ENCODE measurements at regions not wholly inside any gene's neighbourhood (a gene's known extent, or its start where the extent isn't known, plus 50 kb on each side); places are given as distances from the start of the nearest gene placed in this dataset.

DNA sequence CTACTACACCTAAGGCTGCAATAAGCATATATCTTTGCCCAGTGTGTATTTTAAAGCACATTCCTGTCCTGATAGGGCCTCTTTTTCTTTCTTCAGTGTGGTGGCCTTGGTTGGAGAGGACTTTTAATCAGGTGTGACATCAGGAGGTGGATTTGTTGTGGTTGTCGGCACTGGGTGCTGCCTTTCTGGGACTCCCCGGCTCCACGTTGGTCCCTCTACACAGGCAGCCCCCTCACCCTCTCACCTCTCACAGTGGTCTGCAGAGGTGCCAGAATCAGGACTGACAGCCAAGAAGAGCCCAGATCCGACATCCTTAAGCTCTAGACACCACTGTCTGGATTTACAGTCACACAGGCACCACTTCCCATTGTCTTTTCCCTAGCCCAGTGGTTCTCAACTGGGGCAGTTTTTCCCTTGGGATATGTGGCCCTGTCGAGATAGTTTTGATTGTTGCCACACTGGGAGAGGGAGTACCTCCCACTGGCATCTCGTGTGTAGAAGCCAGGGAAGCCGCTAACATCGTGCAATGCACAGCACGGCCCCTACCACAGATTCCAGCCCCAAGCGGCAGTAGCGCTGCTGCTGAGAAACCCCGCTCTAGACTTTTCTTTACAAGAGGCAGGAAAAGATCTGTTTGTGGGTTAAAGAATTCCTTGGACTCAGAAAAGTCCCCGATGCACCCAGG lies 314.1 kb downstream of the QKI start:
- Histone ChIP-seq H2BK120ac (ENCODE audit: low read depth, low read length) (no peak overlapping the region), H3K4me2 (ENCODE audit: low read length, poor library complexity, severe bottlenecking) (no peak overlapping the region), H2BK5ac (ENCODE audit: low read depth, low read length, poor library complexity, severe bottlenecking) (no peak overlapping the region), H2AK5ac (ENCODE audit: low read length, severe bottlenecking) (no peak overlapping the region), H4K91ac (ENCODE audit: low read length) (no peak overlapping the region), H3K14ac (ENCODE audit: low read length in 2 of 2) (no peak overlapping the region), H3K79me1 (replicated peaks; ENCODE audit: low read length, poor library complexity, severe bottlenecking) (no peaks in the 10 kb centered on the region), H3K27ac (ENCODE audit: low read length, poor library complexity, severe bottlenecking) (no peak overlapping the region), H3K36me3 (ENCODE audit: control insufficient read depth in 1 of 2, insufficient read depth in 2 of 2, low read depth in 1 of 2, low read length in 2 of 2) (no peaks in the 10 kb centered on the region), H4K8ac (ENCODE audit: low read length) (no peak overlapping the region), H3K23ac (ENCODE audit: low read length in 2 of 2) (no peak overlapping the region), H2BK15ac (ENCODE audit: low read depth, poor library complexity, severe bottlenecking) (no peak overlapping the region), H3K4me3 (ENCODE audit: insufficient read depth in 1 of 2, low read depth in 1 of 2, low read length in 2 of 2) (no peak overlapping the region), H3K18ac (ENCODE audit: low read depth in 1 of 2, low read length in 2 of 2) (peak overlapping the region in 1 of 2 experiments; percentile 16), H3K4ac (ENCODE audit: low read depth in 1 of 2, low read length in 2 of 2) (no peak overlapping the region), H3K9me3 (ENCODE audit: control insufficient read depth, low read length) (no peaks in the 10 kb centered on the region), H2BK12ac (ENCODE audit: low read length in 2 of 2) (no peak overlapping the region), H3K27me3 (ENCODE audit: control insufficient read depth in 1 of 2, insufficient read depth in 1 of 2, low read length in 2 of 2) (no peaks in the 10 kb centered on the region), H2AFZ (ENCODE audit: low read depth, low read length) (no peak overlapping the region), H3K4me1 (ENCODE audit: control insufficient read depth, insufficient read depth, low read depth, low read length) (peaks cover 5% of the 10 kb centered on the region), H3K9ac (ENCODE audit: low read length) (no peak overlapping the region)
- DNase-seq, result no peak
- 88% methylated on average over 13 of the region's 13 CpGs for WGBS

DNA sequence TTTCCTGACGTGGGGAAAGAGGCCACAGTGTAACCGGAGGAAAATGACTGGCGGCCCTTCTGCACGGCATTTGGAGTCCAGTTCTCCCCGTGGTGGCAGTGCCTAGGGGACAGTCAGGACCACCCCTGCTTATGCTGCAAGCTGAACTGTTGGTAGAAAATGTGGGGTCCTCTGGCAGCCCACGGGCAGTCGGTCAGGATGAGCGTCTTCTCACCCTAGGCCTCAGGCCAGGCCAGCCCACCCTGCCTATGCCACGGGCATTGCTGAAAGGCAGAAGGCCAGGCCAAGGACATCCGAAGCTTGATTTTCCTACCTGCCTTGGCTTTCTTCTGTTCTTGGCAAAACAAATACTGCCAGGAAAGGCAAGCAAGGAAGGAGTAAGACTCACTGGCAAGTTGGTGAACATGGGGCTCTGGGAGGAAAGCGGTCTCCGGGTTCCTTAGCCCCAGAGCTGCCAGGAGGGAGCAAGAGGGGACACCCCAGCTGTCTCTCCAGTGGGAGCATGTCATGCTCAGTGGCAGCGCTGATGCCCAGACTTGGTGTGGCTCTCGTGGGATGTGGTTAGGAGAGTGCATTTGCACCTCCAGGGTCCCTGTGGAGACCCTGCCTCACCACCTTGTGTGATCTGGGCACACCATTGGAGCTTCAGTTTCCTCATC lies 311.6 kb downstream of the QKI start:
- H2BK15ac ChIP-seq (ENCODE audit: low read depth, poor library complexity, severe bottlenecking), result no peak overlapping the region
- no peak overlapping the region for H2BK5ac ChIP-seq (ENCODE audit: low read depth, low read length, poor library complexity, severe bottlenecking)
- no peak overlapping the region for H3K4me2 ChIP-seq (ENCODE audit: low read length, poor library complexity, severe bottlenecking)
- no peak for DNase-seq
- H3K4ac ChIP-seq (ENCODE audit: low read depth in 1 of 2, low read length in 2 of 2), result no peak overlapping the region
- no peak overlapping the region for H2BK12ac ChIP-seq (ENCODE audit: low read length in 2 of 2)
- no peak overlapping the region for H2AFZ ChIP-seq (ENCODE audit: low read depth, low read length)
- H3K4me1 ChIP-seq (ENCODE audit: control insufficient read depth, insufficient read depth, low read depth, low read length), result peaks cover 3% of the 10 kb centered on the region
- no peaks in the 10 kb centered on the region for H3K36me3 ChIP-seq (ENCODE audit: control insufficient read depth in 1 of 2, insufficient read depth in 2 of 2, low read depth in 1 of 2, low read length in 2 of 2)
- no peak overlapping the region for H4K8ac ChIP-seq (ENCODE audit: low read length)
- no peak overlapping the region for H2AK5ac ChIP-seq (ENCODE audit: low read length, severe bottlenecking)
- H3K27me3 ChIP-seq (ENCODE audit: control insufficient read depth in 1 of 2, insufficient read depth in 1 of 2, low read length in 2 of 2), result no peaks in the 10 kb centered on the region
- 87% methylated on average over 14 of the region's 14 CpGs for WGBS
- no peak overlapping the region for H3K9ac ChIP-seq (ENCODE audit: low read length)
- H4K91ac ChIP-seq (ENCODE audit: low read length), result no peak overlapping the region
- H3K27ac ChIP-seq (ENCODE audit: low read length, poor library complexity, severe bottlenecking), result no peak overlapping the region
- H3K79me1 ChIP-seq (replicated peaks; ENCODE audit: low read length, poor library complexity, severe bottlenecking), result no peaks in the 10 kb centered on the region
- no peak overlapping the region for H2BK120ac ChIP-seq (ENCODE audit: low read depth, low read length)
- H3K18ac ChIP-seq (ENCODE audit: low read depth in 1 of 2, low read length in 2 of 2), result no peak overlapping the region
- H3K23ac ChIP-seq (ENCODE audit: low read length in 2 of 2), result no peak overlapping the region
- no peaks in the 10 kb centered on the region for H3K9me3 ChIP-seq (ENCODE audit: control insufficient read depth, low read length)
- no peak overlapping the region for H3K4me3 ChIP-seq (ENCODE audit: insufficient read depth in 1 of 2, low read depth in 1 of 2, low read length in 2 of 2)
- H3K14ac ChIP-seq (ENCODE audit: low read length in 2 of 2), result peak overlapping the region in 1 of 2 experiments; percentile 19

DNA sequence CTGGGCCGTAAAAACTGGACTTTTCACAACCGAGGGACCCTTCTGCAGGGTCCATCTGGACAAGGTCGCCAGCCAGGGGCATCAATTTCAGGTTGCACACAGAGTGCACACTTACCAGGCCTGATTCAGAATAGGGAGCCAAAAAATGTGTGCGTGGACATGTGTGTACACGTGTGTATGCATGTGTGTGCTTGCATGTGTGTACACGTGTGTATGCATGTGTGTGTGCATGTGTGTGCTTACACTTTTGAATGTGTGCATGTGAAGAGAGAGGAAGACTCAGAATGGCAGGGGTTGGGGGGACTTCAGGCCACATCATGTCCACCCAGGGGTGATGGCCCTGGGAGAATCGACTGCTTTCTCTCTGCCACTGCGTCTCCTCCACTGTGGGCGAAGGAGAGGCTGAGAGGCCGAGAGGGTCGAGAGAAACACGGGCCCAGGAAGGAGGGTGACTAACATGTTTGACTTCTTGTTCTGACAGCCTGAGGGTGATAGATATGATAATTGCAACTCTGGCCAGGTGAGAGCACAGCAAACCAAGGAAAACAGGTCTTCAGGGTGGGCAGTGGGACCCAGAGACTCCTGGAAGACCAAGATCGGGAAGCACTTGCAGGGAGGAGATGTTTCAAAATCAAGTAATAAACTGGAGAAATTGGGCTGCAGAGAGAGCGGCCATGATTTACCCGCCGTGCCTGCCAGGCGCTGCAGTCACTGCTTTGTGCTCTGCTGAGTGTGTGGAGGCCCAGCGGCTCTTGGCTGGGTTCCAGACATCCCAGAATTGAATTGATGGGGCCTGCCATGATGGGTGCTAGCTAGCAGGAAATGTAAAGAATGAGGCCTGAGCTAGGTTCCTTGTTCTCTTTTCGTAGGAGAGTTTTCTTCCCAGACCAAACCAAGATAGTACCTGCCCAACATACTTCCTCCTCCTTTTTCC lies 310.8 kb downstream of the QKI start:
- DNase-seq, result no peak
- no peak overlapping the region for H4K91ac ChIP-seq (ENCODE audit: low read length)
- WGBS, result 90% methylated on average over 19 of the region's 19 CpGs
- H3K4me2 ChIP-seq (ENCODE audit: low read length, poor library complexity, severe bottlenecking), result no peak overlapping the region
- no peak overlapping the region for H3K27ac ChIP-seq (ENCODE audit: low read length, poor library complexity, severe bottlenecking)
- H3K4me3 ChIP-seq (ENCODE audit: insufficient read depth in 1 of 2, low read depth in 1 of 2, low read length in 2 of 2), result no peak overlapping the region
- H3K79me1 ChIP-seq (replicated peaks; ENCODE audit: low read length, poor library complexity, severe bottlenecking), result no peaks in the 10 kb centered on the region
- H3K9ac ChIP-seq (ENCODE audit: low read length), result no peak overlapping the region
- H4K8ac ChIP-seq (ENCODE audit: low read length), result no peak overlapping the region
- no peak overlapping the region for H2AFZ ChIP-seq (ENCODE audit: low read depth, low read length)
- H3K4me1 ChIP-seq (ENCODE audit: control insufficient read depth, insufficient read depth, low read depth, low read length), result no peaks in the 10 kb centered on the region
- H2BK12ac ChIP-seq (ENCODE audit: low read length in 2 of 2), result no peak overlapping the region
- no peak overlapping the region for H3K23ac ChIP-seq (ENCODE audit: low read length in 2 of 2)
- no peaks in the 10 kb centered on the region for H3K27me3 ChIP-seq (ENCODE audit: control insufficient read depth in 1 of 2, insufficient read depth in 1 of 2, low read length in 2 of 2)
- H2AK5ac ChIP-seq (ENCODE audit: low read length, severe bottlenecking), result no peak overlapping the region
- no peak overlapping the region for H3K4ac ChIP-seq (ENCODE audit: low read depth in 1 of 2, low read length in 2 of 2)
- H2BK120ac ChIP-seq (ENCODE audit: low read depth, low read length), result no peak overlapping the region
- no peaks in the 10 kb centered on the region for H3K9me3 ChIP-seq (ENCODE audit: control insufficient read depth, low read length)
- no peak overlapping the region for H2BK15ac ChIP-seq (ENCODE audit: low read depth, poor library complexity, severe bottlenecking)
- H3K18ac ChIP-seq (ENCODE audit: low read depth in 1 of 2, low read length in 2 of 2), result no peak overlapping the region
- H3K14ac ChIP-seq (ENCODE audit: low read length in 2 of 2), result no peak overlapping the region
- H2BK5ac ChIP-seq (ENCODE audit: low read depth, low read length, poor library complexity, severe bottlenecking), result no peak overlapping the region
- no peaks in the 10 kb centered on the region for H3K36me3 ChIP-seq (ENCODE audit: control insufficient read depth in 1 of 2, insufficient read depth in 2 of 2, low read depth in 1 of 2, low read length in 2 of 2)

DNA sequence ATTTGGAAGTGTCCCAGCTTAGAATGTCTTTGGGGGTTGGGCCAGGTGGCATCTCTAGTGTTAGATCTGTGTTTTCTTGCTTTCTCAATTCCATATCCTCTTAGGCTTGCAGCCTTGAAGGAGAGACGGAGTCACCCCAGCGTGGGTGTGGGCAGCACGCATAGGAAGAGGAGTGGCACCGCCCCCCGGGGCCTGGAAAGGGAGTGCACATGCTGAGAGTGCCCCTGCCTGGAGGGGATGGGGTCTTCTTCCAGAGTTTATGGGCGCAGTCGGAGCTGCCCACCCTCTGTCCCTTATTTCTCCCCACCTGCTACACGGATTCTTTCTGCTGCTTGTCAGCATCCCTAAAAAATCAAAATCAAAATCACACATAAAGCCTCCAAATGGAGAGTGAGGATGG lies 309.7 kb downstream of the QKI start:
- H3K9ac ChIP-seq (ENCODE audit: low read length), result no peak overlapping the region
- H3K27ac ChIP-seq (ENCODE audit: low read length, poor library complexity, severe bottlenecking), result no peak overlapping the region
- H3K4ac ChIP-seq (ENCODE audit: low read depth in 1 of 2, low read length in 2 of 2), result no peak overlapping the region
- no peaks in the 10 kb centered on the region for H3K9me3 ChIP-seq (ENCODE audit: control insufficient read depth, low read length)
- no peak overlapping the region for H3K18ac ChIP-seq (ENCODE audit: low read depth in 1 of 2, low read length in 2 of 2)
- no peak overlapping the region for H4K8ac ChIP-seq (ENCODE audit: low read length)
- no peaks in the 10 kb centered on the region for H3K36me3 ChIP-seq (ENCODE audit: control insufficient read depth in 1 of 2, insufficient read depth in 2 of 2, low read depth in 1 of 2, low read length in 2 of 2)
- H2BK15ac ChIP-seq (ENCODE audit: low read depth, poor library complexity, severe bottlenecking), result no peak overlapping the region
- no peak overlapping the region for H2AFZ ChIP-seq (ENCODE audit: low read depth, low read length)
- no peak overlapping the region for H3K4me2 ChIP-seq (ENCODE audit: low read length, poor library complexity, severe bottlenecking)
- no peak overlapping the region for H3K4me3 ChIP-seq (ENCODE audit: insufficient read depth in 1 of 2, low read depth in 1 of 2, low read length in 2 of 2)
- H2BK5ac ChIP-seq (ENCODE audit: low read depth, low read length, poor library complexity, severe bottlenecking), result no peak overlapping the region
- 71% methylated on average over 6 of the region's 8 CpGs for WGBS
- H2BK12ac ChIP-seq (ENCODE audit: low read length in 2 of 2), result no peak overlapping the region
- H3K79me1 ChIP-seq (replicated peaks; ENCODE audit: low read length, poor library complexity, severe bottlenecking), result no peaks in the 10 kb centered on the region
- no peak overlapping the region for H3K23ac ChIP-seq (ENCODE audit: low read length in 2 of 2)
- H3K14ac ChIP-seq (ENCODE audit: low read length in 2 of 2), result no peak overlapping the region
- no peaks in the 10 kb centered on the region for H3K27me3 ChIP-seq (ENCODE audit: control insufficient read depth in 1 of 2, insufficient read depth in 1 of 2, low read length in 2 of 2)
- H3K4me1 ChIP-seq (ENCODE audit: control insufficient read depth, insufficient read depth, low read depth, low read length), result no peaks in the 10 kb centered on the region
- H2BK120ac ChIP-seq (ENCODE audit: low read depth, low read length), result no peak overlapping the region
- no peak overlapping the region for H4K91ac ChIP-seq (ENCODE audit: low read length)
- no peak overlapping the region for H2AK5ac ChIP-seq (ENCODE audit: low read length, severe bottlenecking)
- DNase-seq, result no peak
